Inferior parietal cortex (tissue), 1 donor: ENCODE measurements at regions not wholly inside any gene's neighbourhood (a gene's known extent, or its start where the extent isn't known, plus 50 kb on each side); places are given as distances from the start of the nearest gene placed in this dataset.

Experiments
- DNase-seq: peaks from one replicate; pipeline ENCODE4 v3.0.0-alpha.2; 2016; ENCODE audit errors: extremely low spot score

GRCh38 chr2:42957861-42958301 lies 165.5 kb upstream of the HAAO start:
- DNase-seq, result no peak

- no peak for DNase-seq
These were observed 164.9 kb upstream of the HAAO start for GRCh38 chr2:42957109-42957860.

- DNase-seq, result no peak
These were observed 162.0 kb upstream of the HAAO start for GRCh38 chr2:42954227-42954962.

- DNase-seq, result no peak
These were observed 160.8 kb upstream of the HAAO start for GRCh38 chr2:42953216-42953615.

- DNase-seq, result no peak
These were observed 159.0 kb upstream of the HAAO start for GRCh38 chr2:42951263-42951938.

GRCh38 chr2:42949125-42949524 lies 156.7 kb upstream of the HAAO start:
- DNase-seq, result no peak

GRCh38 chr2:42947809-42948600 lies 155.6 kb upstream of the HAAO start:
- no peak for DNase-seq

DNA sequence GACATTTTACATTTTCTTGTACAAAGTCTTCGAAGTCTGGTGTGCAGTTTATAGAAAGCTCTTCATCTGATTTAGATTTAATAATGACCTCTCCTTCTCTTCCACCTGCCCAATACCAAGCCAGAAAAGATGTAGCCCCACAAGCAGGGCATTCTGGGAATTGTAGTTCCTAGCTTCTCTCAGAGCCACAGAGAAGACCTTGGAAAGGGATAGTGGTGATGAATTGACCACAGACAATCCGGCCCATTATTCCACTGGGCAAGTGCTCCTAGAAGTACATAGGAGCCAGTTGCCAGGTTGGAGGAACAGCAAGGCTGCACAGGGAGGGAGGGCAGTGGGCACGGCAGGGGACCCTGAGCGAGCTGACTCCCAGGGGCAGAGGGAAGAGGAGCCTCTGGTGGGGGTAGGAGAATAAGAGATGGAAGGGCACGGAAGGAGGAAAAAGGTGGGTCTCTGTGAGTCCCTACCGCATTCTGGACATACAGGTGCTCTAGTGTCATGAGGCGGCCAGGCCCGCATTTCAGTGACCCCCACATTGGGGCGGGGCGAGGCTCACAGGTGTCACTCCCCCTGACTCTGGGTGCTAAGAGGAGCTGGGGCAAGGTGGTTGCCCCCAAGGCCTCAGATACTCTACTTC lies 152.5 kb upstream of the HAAO start:
- DNase-seq, result no peak

DNA sequence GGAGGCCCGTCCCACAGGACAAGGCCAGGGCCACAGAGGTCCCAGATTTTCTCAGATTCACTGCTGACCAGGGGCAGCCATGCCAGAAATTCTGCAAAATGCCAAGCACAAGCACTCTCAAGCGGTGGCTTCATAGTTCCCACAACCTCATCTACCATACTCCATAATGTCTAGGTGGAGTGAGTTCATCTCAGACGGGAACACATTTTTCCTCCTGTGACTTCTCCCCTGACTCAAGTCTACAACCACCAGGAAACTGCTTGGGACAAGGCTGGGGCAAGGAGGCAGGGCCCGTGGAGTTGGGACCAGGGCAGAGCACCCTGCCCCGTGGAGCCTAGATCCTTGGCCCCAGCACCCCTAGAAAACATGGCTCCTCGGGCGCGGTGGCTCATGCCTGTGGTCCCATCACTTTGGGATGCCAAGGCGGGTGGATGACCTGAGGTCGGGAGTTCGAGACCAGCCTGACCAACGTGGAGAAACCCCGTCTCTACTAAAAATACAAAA lies 150.7 kb upstream of the HAAO start:
- DNase-seq, result no peak

GRCh38 chr2:42942214-42942989 lies 150.0 kb upstream of the HAAO start:
- no peak for DNase-seq

- no peak for DNase-seq
These were observed 149.3 kb upstream of the HAAO start for GRCh38 chr2:42941633-42942176.

- DNase-seq, result no peak
These were observed 147.2 kb upstream of the HAAO start for GRCh38 chr2:42939411-42940206.

- DNase-seq, result no peak
These were observed 146.4 kb upstream of the HAAO start for GRCh38 chr2:42938671-42939370.

DNA sequence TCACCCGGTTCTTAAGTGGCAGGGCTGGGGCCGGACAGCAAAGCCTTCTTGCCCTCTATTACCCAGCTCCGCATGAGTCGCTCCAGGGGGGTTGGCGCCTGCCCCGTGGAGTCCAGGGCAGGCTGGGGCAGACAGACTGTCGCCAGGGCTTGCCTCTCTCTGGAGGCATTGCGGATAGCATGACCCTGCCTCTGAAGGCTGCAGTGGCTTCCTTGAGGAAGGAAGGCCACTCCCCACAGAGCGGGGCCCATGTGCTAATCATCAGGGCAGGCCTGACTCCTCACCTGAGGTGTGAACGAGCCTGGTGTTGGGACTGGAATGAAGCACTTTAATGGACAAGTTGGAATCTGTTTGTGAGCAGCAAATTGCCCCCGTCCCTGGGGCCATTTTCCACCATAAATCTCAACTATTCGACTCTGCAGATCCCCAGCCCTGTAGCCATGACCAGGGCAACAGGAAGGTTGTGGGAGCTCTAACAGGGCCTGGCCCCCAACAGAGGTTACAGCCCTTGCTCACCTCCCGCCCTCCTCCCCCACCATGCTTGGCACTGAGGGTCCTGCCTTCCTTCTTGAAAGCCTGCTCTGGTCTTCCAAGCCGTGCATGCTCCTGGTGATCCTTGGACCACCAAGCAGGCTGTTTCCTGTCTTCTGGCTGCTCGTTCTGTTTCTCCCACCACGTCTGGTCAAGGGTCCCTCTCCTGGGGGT lies 144.9 kb upstream of the HAAO start:
- DNase-seq, result no peak

GRCh38 chr2:42935692-42936671 lies 143.6 kb upstream of the HAAO start:
- DNase-seq, result no peak

DNA sequence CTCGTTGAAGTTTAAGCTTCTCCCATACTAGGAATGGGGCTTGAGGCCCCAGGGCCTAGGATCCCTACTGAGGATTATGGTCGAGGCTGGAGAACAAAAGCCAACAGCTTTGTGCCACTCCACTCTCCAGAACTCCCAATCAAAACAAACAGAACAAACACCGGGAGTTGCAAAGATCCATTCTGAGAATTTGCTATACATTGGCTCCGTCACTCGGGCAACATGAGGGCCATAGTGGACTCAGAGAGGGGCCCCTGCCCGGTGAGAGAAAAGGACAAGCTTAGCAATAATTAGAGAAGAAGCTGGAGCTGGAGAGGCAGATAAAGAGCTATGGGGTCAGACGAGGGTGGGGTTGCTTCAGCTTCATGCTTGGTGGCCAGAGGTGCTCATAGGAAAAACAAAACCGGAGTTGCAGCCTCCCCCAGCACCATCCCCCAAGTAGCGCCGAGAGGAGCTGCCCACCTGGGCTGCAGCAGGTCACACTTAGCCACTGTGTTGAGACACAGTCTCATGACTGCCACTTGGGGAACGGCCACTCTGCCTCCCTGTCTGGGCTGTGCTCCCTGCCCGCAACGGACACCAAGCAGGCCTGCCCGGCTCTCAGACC lies 142.3 kb upstream of the HAAO start:
- DNase-seq, result no peak
